ENCODE measurements at regions not wholly inside any gene's neighbourhood (a gene's known extent, or its start where the extent isn't known, plus 50 kb on each side); places are given as distances from the start of the nearest gene placed in this dataset.

DNA sequence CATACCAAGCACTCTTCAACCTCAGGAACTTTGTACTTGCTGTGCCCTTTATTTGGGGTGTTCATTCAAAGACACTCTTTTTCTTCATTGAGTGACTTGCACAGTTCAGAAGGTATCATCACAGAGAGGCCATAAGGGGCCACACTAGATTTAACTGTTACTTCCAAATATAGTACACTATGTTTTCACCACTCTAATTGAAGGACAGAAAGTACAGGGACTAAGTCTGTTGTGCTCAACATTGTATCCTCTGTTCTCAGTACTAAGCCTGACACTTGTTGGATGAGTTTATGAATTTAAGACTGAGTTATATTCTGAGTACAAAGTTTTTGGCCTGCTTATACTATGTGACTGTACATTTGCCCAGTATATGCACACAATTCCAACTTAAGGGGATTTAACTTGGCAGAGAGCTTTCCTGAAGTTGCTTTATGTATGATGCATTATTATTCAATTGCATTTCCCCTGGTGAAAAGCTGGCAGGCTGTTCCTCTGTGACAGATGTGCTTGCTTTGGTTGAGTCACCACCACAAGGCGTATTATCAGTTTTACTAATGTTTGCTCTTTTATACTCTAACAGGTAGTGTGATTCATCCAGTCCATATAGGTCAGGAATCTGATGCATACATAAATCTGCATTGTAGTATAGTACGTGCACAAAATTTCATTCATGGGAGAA lies 714.8 kb downstream of the TLR4 start:
- no peak for TF ChIP-seq OSR1 (CRISPR knock-in tag; IDR thresholded peaks at IDR 0.05)
- no peak for TF ChIP-seq PPARA (CRISPR knock-in tag; IDR thresholded peaks at IDR 0.05; ENCODE audit: borderline replicate concordance)
- no peak for ATAC-seq

- no peak for TF ChIP-seq ZNF70 (CRISPR knock-in tag; IDR thresholded peaks at IDR 0.05)
- TF ChIP-seq TCF4 (CRISPR knock-in tag; IDR thresholded peaks at IDR 0.05; ENCODE audit: borderline replicate concordance), result no peak
- no peak for TF ChIP-seq PPARA (CRISPR knock-in tag; IDR thresholded peaks at IDR 0.05; ENCODE audit: borderline replicate concordance)
- TF ChIP-seq ISL1 (CRISPR knock-in tag; IDR thresholded peaks at IDR 0.05), result no peak
- no peak for TF ChIP-seq ZFP3 (CRISPR knock-in tag; IDR thresholded peaks at IDR 0.05)
- no peak for ATAC-seq
Observed at GRCh38 chr9:118419676-118420075, 715.5 kb downstream of the TLR4 start.

GRCh38 chr9:118422508-118422907 lies 718.3 kb downstream of the TLR4 start:
- no peak for TF ChIP-seq ESRRG (CRISPR knock-in tag; IDR thresholded peaks at IDR 0.05)
- TF ChIP-seq CREB5 (CRISPR knock-in tag; IDR thresholded peaks at IDR 0.05; ENCODE audit: low read depth), result no peak
- TF ChIP-seq ZC3H10 (CRISPR knock-in tag; IDR thresholded peaks at IDR 0.05), result no peak
- TF ChIP-seq, protein P1, sequence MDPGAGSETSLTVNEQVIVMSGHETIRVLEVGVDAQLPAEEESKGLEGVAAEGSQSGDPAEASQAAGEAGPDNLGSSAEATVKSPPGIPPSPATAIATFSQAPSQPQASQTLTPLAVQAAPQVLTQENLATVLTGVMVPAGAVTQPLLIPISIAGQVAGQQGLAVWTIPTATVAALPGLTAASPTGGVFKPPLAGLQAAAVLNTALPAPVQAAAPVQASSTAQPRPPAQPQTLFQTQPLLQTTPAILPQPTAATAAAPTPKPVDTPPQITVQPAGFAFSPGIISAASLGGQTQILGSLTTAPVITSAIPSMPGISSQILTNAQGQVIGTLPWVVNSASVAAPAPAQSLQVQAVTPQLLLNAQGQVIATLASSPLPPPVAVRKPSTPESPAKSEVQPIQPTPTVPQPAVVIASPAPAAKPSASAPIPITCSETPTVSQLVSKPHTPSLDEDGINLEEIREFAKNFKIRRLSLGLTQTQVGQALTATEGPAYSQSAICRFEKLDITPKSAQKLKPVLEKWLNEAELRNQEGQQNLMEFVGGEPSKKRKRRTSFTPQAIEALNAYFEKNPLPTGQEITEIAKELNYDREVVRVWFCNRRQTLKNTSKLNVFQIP (CRISPR knock-in tag; IDR thresholded peaks at IDR 0.05; ENCODE audit: borderline replicate concordance, low read depth), result no peak
- no peak for TF ChIP-seq PATZ1 (CRISPR knock-in tag; IDR thresholded peaks at IDR 0.05; ENCODE audit: borderline replicate concordance)
- TF ChIP-seq SNAI2 (CRISPR knock-in tag; IDR thresholded peaks at IDR 0.05), result no peak
- TF ChIP-seq GLIS3 (CRISPR knock-in tag; IDR thresholded peaks at IDR 0.05), result no peak
- TF ChIP-seq OSR1 (CRISPR knock-in tag; IDR thresholded peaks at IDR 0.05), result no peak
- TF ChIP-seq ZNF8 (CRISPR knock-in tag; IDR thresholded peaks at IDR 0.05), result no peak
- TF ChIP-seq ZNF70 (CRISPR knock-in tag; IDR thresholded peaks at IDR 0.05), result no peak
- TF ChIP-seq RARB (CRISPR knock-in tag; IDR thresholded peaks at IDR 0.05), result no peak
- TF ChIP-seq, protein P2, sequence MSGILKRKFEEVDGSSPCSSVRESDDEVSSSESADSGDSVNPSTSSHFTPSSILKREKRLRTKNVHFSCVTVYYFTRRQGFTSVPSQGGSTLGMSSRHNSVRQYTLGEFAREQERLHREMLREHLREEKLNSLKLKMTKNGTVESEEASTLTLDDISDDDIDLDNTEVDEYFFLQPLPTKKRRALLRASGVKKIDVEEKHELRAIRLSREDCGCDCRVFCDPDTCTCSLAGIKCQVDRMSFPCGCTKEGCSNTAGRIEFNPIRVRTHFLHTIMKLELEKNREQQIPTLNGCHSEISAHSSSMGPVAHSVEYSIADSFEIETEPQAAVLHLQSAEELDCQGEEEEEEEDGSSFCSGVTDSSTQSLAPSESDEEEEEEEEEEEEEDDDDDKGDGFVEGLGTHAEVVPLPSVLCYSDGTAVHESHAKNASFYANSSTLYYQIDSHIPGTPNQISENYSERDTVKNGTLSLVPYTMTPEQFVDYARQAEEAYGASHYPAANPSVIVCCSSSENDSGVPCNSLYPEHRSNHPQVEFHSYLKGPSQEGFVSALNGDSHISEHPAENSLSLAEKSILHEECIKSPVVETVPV (CRISPR knock-in tag; IDR thresholded peaks at IDR 0.05), result no peak
- no peak for TF ChIP-seq TSHZ2 (CRISPR knock-in tag; IDR thresholded peaks at IDR 0.05)
- TF ChIP-seq BACH2 (CRISPR knock-in tag; IDR thresholded peaks at IDR 0.05; ENCODE audit: borderline replicate concordance), result no peak
- TF ChIP-seq ZFP30 (CRISPR knock-in tag; IDR thresholded peaks at IDR 0.05), result no peak
- TF ChIP-seq TCF4 (CRISPR knock-in tag; IDR thresholded peaks at IDR 0.05; ENCODE audit: borderline replicate concordance), result no peak
- no peak for TF ChIP-seq PPARA (CRISPR knock-in tag; IDR thresholded peaks at IDR 0.05; ENCODE audit: borderline replicate concordance)
- no peak for ATAC-seq

- ATAC-seq, result no peak
- TF ChIP-seq ZC3H10 (CRISPR knock-in tag; IDR thresholded peaks at IDR 0.05) (no peak), CSDC2 (CRISPR knock-in tag; IDR thresholded peaks at IDR 0.05) (no peak), ZNF70 (CRISPR knock-in tag; IDR thresholded peaks at IDR 0.05) (no peak), ZFP3 (CRISPR knock-in tag; IDR thresholded peaks at IDR 0.05) (no peak), PPARA (CRISPR knock-in tag; IDR thresholded peaks at IDR 0.05; ENCODE audit: borderline replicate concordance) (no peak), ZNF565 (CRISPR knock-in tag; conservative IDR thresholded peaks at IDR 0.05; ENCODE audit: low read depth) (no peak), ISL1 (CRISPR knock-in tag; IDR thresholded peaks at IDR 0.05) (no peak), GLIS3 (CRISPR knock-in tag; IDR thresholded peaks at IDR 0.05) (no peak), PATZ1 (CRISPR knock-in tag; IDR thresholded peaks at IDR 0.05; ENCODE audit: borderline replicate concordance) (no peak), BACH2 (CRISPR knock-in tag; IDR thresholded peaks at IDR 0.05; ENCODE audit: borderline replicate concordance) (no peak), ZNF8 (CRISPR knock-in tag; IDR thresholded peaks at IDR 0.05) (no peak), ARNTL (CRISPR knock-in tag; IDR thresholded peaks at IDR 0.05; ENCODE audit: borderline replicate concordance, low read depth) (no peak)
- TF ChIP-seq, protein P2 (CRISPR knock-in tag; IDR thresholded peaks at IDR 0.05), result no peak
Observed at GRCh38 chr9:118423021-118423420, 718.8 kb downstream of the TLR4 start.
